HCT116 (cell line): ENCODE measurements at regions not wholly inside any gene's neighbourhood (a gene's known extent, or its start where the extent isn't known, plus 50 kb on each side); places are given as distances from the start of the nearest gene placed in this dataset.
"Not testable (repeated sequence)": the region's sequence is repeated elsewhere in the genome, so short reads cannot be mapped to it uniquely, and the experiment has no call there.

ENCODE experiments used
- CTCF ChIP-seq, 3 experiments: fragments of 200-600 bp in 1 of 3; sonication (generic) in 1 of 3; IDR thresholded peaks in 2 of 3; conservative IDR thresholded peaks in 1 of 3; 2 replicates each; pipeline ENCODE4 v1.5.1; 2012 to 2017; ENCODE audit warnings: low read depth in 2 of 3, low read length in 2 of 3, antibody characterized with exemption in 1 of 3, borderline replicate concordance in 1 of 3, control low read depth in 1 of 3, mild to moderate bottlenecking in 1 of 3, mixed read lengths in 1 of 3, mixed run types in 1 of 3, moderate library complexity in 1 of 3; ENCODE audit not compliant: insufficient read depth in 1 of 3
- EZH2 ChIP-seq: fragments of 200-600 bp; sonication (generic); IDR thresholded peaks from 2 replicates; pipeline ENCODE4 v1.6.1; 2017; ENCODE audit warnings: antibody characterized with exemption, mixed run types
- JUND ChIP-seq: IDR thresholded peaks from 2 replicates; pipeline ENCODE4 v1.6.1; 2012
- MAX ChIP-seq: IDR thresholded peaks from 2 replicates; pipeline ENCODE4 v1.6.1; 2012
- POLR2A ChIP-seq: IDR thresholded peaks from 2 replicates; pipeline ENCODE4 v1.7.0; 2011; ENCODE audit warnings: borderline replicate concordance; ENCODE audit not compliant: insufficient read depth, insufficient read length; ENCODE audit errors: extremely low read depth
- POLR2AphosphoS5 ChIP-seq: IDR thresholded peaks from 2 replicates; pipeline ENCODE4 v1.6.1; 2011; ENCODE audit warnings: mild to moderate bottlenecking, low read depth, low read length, moderate library complexity
- REST ChIP-seq: IDR thresholded peaks from 2 replicates; pipeline ENCODE4 v1.6.1; 2012; ENCODE audit warnings: low read depth
- SRF ChIP-seq: IDR thresholded peaks from 2 replicates; pipeline ENCODE4 v1.6.1; 2012; ENCODE audit warnings: low read depth
- TCF7L2 ChIP-seq: IDR thresholded peaks from 2 replicates; pipeline ENCODE4 v1.7.0; 2011; ENCODE audit warnings: borderline replicate concordance, inconsistent platforms; ENCODE audit not compliant: insufficient read depth, insufficient read length; ENCODE audit errors: extremely low read depth
- YY1 ChIP-seq: IDR thresholded peaks from 2 replicates; pipeline ENCODE4 v1.6.1; 2011; ENCODE audit warnings: low read length, low read depth, moderate library complexity, mild to moderate bottlenecking; ENCODE audit not compliant: insufficient replicate concordance; ENCODE audit errors: extremely low read depth

GRCh38 chr13:48591124-48591872, 58.4 kb upstream of the RCBTB2 start:
- TF ChIP-seq CTCF (IDR thresholded peaks at IDR 0.05 in 2 of 3, conservative IDR thresholded peaks at IDR 0.05 in 1 of 3; ENCODE audit: borderline replicate concordance in 1 of 3, insufficient read depth in 1 of 3, low read depth in 2 of 3, low read length in 2 of 3); POLR2AphosphoS5; MAX; POLR2A; YY1; REST; EZH2; JUND; TCF7L2; SRF: not testable (repeated sequence)
